SH-SY5Y (cell line): ENCODE measurements at regions not wholly inside any gene's neighbourhood (a gene's known extent, or its start where the extent isn't known, plus 50 kb on each side); places are given as distances from the start of the nearest gene placed in this dataset.

Experiments used
- GATA2 ChIP-seq: IDR thresholded peaks from 2 replicates; pipeline ENCODE4 v1.6.1; 2011; ENCODE audit warnings: mild to moderate bottlenecking, low read depth, low read length
- GATA3 ChIP-seq: IDR thresholded peaks from 2 replicates; pipeline ENCODE4 v1.6.1; 2011; ENCODE audit warnings: low read depth, mild to moderate bottlenecking, low read length, moderate library complexity

DNA sequence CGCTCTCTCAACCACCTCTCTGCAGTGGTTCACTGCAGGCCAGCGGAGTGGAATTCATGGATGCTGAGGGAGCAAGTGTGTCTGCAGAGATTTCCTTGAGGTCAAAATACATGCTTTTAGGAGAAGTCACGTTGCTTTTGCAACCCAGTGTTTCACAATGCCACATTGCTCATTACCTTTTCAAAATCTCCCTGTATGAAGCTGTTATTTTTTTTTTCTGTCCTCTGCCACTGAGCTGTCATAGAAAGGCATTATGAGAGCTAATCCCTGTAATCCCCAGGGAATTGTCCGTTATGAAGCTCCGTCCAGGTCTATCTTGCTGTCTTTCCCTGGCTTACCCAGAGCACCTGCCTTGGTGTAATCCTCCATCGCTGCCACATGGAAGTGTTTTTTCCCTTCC lies 60.5 kb upstream of the SLC22A23 start:
- TF ChIP-seq GATA2 (no peak), GATA3 (no peak)
